HUES48 (cell line): ENCODE measurements at regions not wholly inside any gene's neighbourhood (a gene's known extent, or its start where the extent isn't known, plus 50 kb on each side); places are given as distances from the start of the nearest gene placed in this dataset.

Experiments
- H3K27ac ChIP-seq: one replicate; pipeline ENCODE4 v1.7.0; 2013; ENCODE audit warnings: low read depth, low read length, inconsistent platforms
- H3K27me3 ChIP-seq: 2 replicates; pipeline ENCODE4 v1.6.1; 2013; ENCODE audit warnings: mild to moderate bottlenecking, low read length; ENCODE audit not compliant: control insufficient read depth, insufficient read depth
- H3K36me3 ChIP-seq: 2 replicates; pipeline ENCODE4 v1.6.1; 2013; ENCODE audit warnings: low read length; ENCODE audit not compliant: control insufficient read depth, insufficient read depth
- H3K4me1 ChIP-seq: 2 replicates; pipeline ENCODE4 v1.6.1; 2013; ENCODE audit warnings: mild to moderate bottlenecking, low read length; ENCODE audit not compliant: control insufficient read depth, insufficient read depth
- H3K4me3 ChIP-seq: 2 replicates; pipeline ENCODE4 v1.5.1; 2013; ENCODE audit warnings: mild to moderate bottlenecking, low read depth, low read length
- H3K9ac ChIP-seq: 2 replicates; pipeline ENCODE4 v1.6.1; 2013; ENCODE audit warnings: mild to moderate bottlenecking, low read depth, low read length, moderate library complexity
- H3K9me3 ChIP-seq: 2 replicates; pipeline ENCODE4 v1.6.1; 2013; ENCODE audit warnings: low read length; ENCODE audit not compliant: control insufficient read depth, insufficient read depth

DNA sequence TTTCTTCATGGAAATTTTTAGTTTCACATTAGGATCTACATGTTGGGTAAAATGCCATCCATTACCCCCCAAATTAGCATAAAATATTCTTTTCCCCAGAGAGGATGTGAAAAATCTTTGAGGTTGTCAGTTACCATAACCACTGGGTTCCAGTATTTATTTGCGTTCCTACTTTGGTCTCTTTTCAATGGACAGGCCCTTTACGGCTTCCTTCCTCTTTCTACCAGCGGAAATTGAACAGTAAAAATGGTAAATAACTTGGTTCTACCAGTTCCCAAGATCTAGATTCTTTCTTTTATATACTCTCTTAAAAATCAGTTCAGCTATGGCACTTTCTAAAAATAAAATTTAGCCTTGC lies 169.2 kb upstream of the APCDD1 start:
- H3K27me3 ChIP-seq: no peaks in the 10 kb centered on the region
- H3K27ac ChIP-seq: no peak overlapping the region
- no peak overlapping the region for H3K9ac ChIP-seq
- no peaks in the 10 kb centered on the region for H3K36me3 ChIP-seq
- H3K4me3 ChIP-seq: no peak overlapping the region
- peaks cover 7% of the 10 kb centered on the region; the same call in 1 of the 2 replicates for H3K4me1 ChIP-seq
- H3K9me3 ChIP-seq: peaks cover 7% of the 10 kb centered on the region; the same call in 1 of the 2 replicates

DNA sequence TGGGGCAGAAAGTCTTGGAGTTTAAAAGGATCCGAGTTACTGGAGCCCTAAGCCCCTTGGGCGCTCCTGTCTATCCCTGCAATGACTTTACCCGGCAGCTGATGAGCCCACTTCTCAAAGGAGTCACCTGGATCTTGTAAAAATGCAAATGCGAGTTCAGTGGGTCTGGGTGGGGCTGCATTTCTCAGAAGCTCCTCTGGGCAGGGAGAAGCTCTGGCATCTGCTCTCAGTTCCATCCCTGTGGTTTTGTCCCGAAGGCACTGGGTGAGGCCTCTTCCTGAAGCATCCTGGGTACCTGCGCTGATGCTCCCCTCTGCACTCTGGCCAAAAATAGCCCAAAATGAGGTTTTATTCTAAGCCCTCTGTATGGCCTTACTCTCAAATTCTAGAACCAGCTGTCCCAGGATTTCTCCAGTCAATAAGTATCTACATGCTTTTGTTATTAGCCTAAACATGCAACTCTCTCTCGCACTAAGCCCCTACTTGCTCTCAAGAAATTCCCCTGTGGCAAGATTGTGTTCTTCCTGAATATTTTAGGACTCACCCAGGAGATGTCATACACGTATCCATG lies 167.8 kb upstream of the APCDD1 start:
- Histone ChIP-seq H3K4me3 (no peak overlapping the region), H3K4me1 (peaks cover 7% of the 10 kb centered on the region; the same call in 1 of the 2 replicates), H3K9me3 (peaks cover 7% of the 10 kb centered on the region; the same call in 1 of the 2 replicates), H3K27ac (no peak overlapping the region), H3K9ac (no peak overlapping the region), H3K27me3 (no peaks in the 10 kb centered on the region), H3K36me3 (no peaks in the 10 kb centered on the region)

DNA sequence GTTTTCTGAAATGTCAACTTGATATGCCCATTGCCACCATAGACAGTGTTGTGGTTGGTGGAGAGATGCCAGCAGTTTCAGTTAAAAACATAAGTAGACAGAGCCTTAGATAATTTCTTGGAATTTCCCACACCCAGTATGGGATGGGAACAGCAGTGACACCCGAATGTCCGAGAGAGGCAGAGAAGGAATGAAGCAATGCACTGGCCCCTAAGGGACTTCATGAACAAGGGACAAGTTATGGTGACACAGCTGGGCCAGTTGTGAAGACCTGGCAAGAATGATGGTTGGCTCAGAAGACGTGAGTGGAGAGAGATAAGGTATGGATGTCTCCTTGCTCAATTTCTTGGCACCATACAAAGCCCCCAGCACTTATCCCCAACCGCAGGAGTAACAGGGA lies 165.2 kb upstream of the APCDD1 start:
- Histone ChIP-seq H3K9ac (no peak overlapping the region), H3K27ac (no peak overlapping the region), H3K36me3 (no peaks in the 10 kb centered on the region), H3K4me3 (no peak overlapping the region), H3K4me1 (peaks cover 7% of the 10 kb centered on the region; the same call in 1 of the 2 replicates), H3K9me3 (peaks cover 7% of the 10 kb centered on the region; the same call in 1 of the 2 replicates), H3K27me3 (no peaks in the 10 kb centered on the region)

DNA sequence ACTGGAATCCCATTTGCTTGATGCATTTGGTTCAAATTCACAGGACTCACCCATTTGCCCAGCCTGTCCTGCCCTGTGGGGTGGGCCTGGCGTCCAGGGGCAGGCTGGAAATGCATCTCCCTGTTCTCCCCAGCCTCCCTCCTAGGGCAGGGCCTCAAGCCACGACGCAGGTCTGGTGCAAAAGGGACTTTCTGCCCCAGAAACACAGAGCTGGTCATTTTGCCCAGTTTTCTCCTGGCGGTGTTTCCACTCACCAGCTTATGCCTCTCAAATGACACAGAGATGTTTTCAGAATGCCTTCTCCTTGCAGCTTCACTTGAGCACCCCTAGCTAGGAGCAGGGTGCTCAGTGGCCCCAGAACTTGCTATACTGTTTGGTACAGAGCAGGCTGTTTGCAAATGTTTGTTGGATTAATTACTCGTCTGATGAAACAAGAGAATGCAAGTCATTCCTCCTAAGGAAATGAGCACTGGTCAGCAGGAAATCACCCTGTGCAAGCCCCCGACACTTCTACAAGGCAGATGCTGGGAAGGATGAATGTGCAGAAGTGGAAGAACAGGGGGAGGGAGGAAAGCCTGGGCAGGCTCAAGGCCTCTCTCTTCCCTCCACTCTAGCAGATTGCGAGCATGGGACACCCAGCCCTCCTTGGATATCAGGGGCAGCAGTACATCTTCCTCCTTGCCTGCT lies 164.3 kb upstream of the APCDD1 start:
- no peaks in the 10 kb centered on the region for H3K36me3 ChIP-seq

DNA sequence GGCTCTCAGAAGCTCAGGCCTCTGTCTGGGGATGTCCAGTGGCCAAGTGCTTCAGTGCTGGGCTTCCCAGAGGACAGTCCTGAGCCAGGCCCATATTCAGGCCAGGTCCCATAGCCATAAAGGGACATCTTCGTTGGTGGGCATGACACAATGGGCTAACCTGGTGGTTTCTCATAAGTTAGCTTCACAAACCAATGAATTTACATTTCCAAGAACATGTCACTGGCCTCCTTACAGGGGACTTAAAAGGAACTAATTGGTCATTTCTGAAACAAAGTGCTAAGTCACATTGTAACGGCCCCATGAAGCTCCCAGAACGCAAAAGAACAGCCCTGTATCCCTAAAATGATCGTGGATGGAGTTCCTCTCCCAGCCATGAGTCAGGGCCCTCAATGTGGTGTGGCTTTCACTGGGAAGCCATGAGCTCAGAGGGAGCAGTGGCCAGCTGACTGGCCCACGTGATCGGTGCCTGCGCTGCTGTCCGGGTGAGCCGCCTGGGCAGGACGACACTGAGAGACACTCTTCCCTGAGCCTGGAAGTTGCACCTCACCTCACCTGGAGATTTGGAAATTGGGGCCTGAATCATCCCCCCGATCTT lies 163.7 kb upstream of the APCDD1 start:
- Histone ChIP-seq H3K27me3 (no peaks in the 10 kb centered on the region), H3K4me1 (peaks cover 7% of the 10 kb centered on the region; the same call in 1 of the 2 replicates), H3K27ac (no peak overlapping the region), H3K9ac (no peak overlapping the region), H3K4me3 (no peak overlapping the region), H3K36me3 (no peaks in the 10 kb centered on the region), H3K9me3 (peaks cover 7% of the 10 kb centered on the region; the same call in 1 of the 2 replicates)

More for the DNA sequence above, 164.3 kb upstream of the APCDD1 start:
- Histone ChIP-seq H3K27me3 (no peaks in the 10 kb centered on the region), H3K4me1 (peaks cover 7% of the 10 kb centered on the region; the same call in 1 of the 2 replicates), H3K9me3 (peaks cover 7% of the 10 kb centered on the region; the same call in 1 of the 2 replicates), H3K9ac (no peak overlapping the region), H3K27ac (no peak overlapping the region), H3K4me3 (no peak overlapping the region)

DNA sequence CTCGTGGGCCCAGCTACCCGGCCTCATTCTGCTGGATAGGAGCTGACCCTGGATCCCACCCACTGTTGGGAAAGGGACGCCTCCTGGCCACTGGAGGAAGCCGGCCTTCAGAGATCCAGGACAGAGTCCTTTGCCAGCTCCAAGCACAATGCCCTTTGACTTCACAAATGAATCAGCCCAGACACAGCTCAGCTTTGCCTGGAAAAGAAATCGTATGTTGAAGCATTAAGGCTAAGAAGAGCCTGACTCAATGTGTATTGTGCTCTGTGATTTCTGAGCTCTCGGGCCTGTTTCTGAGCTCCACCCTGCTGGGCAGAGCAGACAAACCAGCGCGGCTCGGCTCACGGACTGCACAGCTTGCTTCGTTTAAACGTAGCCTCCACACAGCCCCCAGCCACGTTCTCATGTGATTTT lies 162.9 kb upstream of the APCDD1 start:
- peaks cover 7% of the 10 kb centered on the region; the same call in 1 of the 2 replicates for H3K9me3 ChIP-seq
- no peaks in the 10 kb centered on the region for H3K36me3 ChIP-seq
- no peaks in the 10 kb centered on the region for H3K27me3 ChIP-seq
- H3K27ac ChIP-seq: no peak overlapping the region
- no peak overlapping the region for H3K4me3 ChIP-seq
- H3K4me1 ChIP-seq: peaks cover 7% of the 10 kb centered on the region; the same call in 1 of the 2 replicates
- no peak overlapping the region for H3K9ac ChIP-seq

DNA sequence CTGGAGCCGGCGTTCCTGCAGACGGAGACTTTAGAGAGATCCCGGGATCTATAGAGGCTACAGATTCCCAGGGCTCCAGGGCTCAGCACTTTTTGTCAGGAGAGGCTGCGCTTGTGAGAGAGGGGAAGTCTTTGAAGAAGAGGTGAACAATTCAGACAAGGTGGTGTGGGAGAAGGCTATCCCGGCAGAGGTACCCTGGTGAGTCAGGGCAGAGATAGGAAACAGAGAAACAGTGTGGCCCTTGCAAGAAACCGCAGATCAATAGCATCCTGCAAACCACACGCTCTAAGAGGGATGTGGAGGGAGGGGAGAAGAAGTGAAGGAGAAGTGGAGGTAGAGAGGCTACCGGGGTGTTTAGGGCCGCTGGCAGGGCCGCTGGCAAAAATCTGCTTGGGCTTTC lies 160.5 kb upstream of the APCDD1 start:
- Histone ChIP-seq H3K27ac (no peak overlapping the region), H3K27me3 (no peaks in the 10 kb centered on the region), H3K9ac (no peak overlapping the region), H3K9me3 (0 out of 2 replicates have a peak, but pooled peaks cover 3% of the 10 kb centered on the region), H3K36me3 (no peaks in the 10 kb centered on the region), H3K4me3 (no peak overlapping the region), H3K4me1 (peaks cover 5% of the 10 kb centered on the region; the same call in 1 of the 2 replicates)

DNA sequence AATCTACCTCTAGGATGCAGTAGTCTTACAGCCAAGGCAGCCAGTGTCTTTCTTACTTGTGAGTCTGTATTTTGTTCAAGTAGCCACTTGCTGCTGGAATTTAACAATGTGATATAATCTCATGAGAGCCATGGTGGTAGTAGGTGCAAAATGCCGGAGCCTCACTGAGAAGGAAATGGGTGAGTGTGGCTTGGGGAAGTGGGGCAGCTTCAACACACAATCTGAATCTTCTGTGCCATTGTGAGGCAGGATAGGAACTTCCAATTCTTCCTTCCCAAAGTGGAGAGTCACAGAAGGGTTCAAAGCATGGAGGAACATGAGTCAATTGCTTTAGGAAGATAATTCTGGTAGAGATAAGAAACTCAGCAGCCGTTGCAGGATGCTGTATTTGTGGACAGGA lies 158.7 kb upstream of the APCDD1 start:
- Histone ChIP-seq H3K27ac (no peak overlapping the region), H3K9ac (no peak overlapping the region), H3K4me1 (peaks cover 5% of the 10 kb centered on the region; the same call in 1 of the 2 replicates), H3K4me3 (no peak overlapping the region), H3K36me3 (no peaks in the 10 kb centered on the region), H3K27me3 (no peaks in the 10 kb centered on the region), H3K9me3 (no peaks in the 10 kb centered on the region)

DNA sequence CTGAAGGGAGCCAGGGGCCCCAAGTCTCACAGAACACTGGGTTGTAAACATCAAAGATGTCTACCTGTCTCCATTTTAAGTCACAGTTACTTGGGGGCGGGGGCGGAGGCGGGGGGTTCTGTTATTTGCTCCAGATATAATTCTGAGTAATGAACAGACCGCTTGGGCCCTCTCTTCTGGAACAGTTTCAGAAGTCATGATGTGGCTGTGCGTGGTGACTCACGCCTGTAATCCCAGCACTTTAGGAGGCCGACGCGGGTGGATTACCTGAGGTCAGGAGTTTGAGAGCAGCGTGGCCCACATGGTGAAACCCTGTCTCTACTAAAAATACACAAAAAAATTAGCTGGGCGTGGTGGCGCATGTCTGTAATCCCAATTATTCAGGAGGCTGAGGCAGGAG lies 157.9 kb upstream of the APCDD1 start:
- no peaks in the 10 kb centered on the region for H3K27me3 ChIP-seq
- H3K9me3 ChIP-seq: no peaks in the 10 kb centered on the region
- no peak overlapping the region for H3K4me3 ChIP-seq
- H3K9ac ChIP-seq: no peak overlapping the region
- no peaks in the 10 kb centered on the region for H3K36me3 ChIP-seq
- peaks cover 8% of the 10 kb centered on the region; the same call in 1 of the 2 replicates for H3K4me1 ChIP-seq
- H3K27ac ChIP-seq: no peak overlapping the region

DNA sequence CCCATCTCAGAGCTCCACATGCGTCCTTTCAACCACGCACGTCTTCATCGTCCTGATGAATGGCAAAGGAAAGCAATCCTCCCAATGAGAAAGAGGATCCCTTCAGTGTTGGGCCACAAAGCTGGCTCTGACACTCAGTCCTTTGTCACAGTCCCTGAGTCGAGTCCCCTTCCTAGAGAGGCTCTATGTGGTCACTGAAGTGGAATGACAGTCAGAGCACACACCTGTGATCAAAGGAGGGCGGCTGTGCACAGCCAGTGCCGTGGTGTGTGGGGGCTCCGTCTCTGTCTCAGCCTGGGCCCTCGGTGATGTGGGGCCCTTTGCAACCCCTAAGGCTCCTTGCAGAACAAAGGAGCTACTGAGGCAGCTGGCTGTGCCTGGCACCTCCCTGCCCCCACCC lies 157.3 kb upstream of the APCDD1 start:
- no peaks in the 10 kb centered on the region for H3K27me3 ChIP-seq
- H3K9me3 ChIP-seq: no peaks in the 10 kb centered on the region
- no peak overlapping the region for H3K4me3 ChIP-seq
- no peak overlapping the region for H3K9ac ChIP-seq
- no peaks in the 10 kb centered on the region for H3K36me3 ChIP-seq
- H3K27ac ChIP-seq: no peak overlapping the region
- peaks cover 8% of the 10 kb centered on the region; the same call in 1 of the 2 replicates for H3K4me1 ChIP-seq

DNA sequence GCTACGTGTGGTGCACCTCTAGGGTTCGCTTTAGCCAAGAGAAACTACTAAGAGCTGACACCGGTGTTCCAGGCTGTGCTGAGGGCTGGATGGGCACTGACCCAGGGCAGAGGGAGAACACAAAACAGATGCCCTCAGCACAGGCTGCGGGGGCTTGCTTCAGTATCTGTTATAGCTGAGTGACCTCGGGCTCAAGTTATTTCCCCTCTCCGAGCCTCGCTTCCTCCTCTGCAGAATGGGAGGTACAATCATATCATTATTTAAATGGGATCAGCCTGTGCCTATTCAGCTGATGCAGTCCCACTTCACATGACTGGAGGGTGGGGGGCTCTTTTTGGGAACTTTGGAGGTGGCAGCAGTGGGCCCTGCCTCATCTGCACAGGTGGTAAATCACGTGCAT lies 156.1 kb upstream of the APCDD1 start:
- H3K4me3 ChIP-seq: no peak overlapping the region
- no peaks in the 10 kb centered on the region for H3K36me3 ChIP-seq
- H3K9me3 ChIP-seq: no peaks in the 10 kb centered on the region
- peaks cover 8% of the 10 kb centered on the region; the same call in 1 of the 2 replicates for H3K4me1 ChIP-seq
- H3K27ac ChIP-seq: no peak overlapping the region
- no peaks in the 10 kb centered on the region for H3K27me3 ChIP-seq
- no peak overlapping the region for H3K9ac ChIP-seq
